GM21529 (cell line): ENCODE measurements at regions not wholly inside any gene's neighbourhood (a gene's known extent, or its start where the extent isn't known, plus 50 kb on each side); places are given as distances from the start of the nearest gene placed in this dataset.

Experiments used
- ATAC-seq: cut with Tn5 transposase; IDR thresholded peaks from one replicate; pipeline ENCODE4 v1.9.1; 2021; ENCODE audit not compliant: unreplicated experiment

DNA sequence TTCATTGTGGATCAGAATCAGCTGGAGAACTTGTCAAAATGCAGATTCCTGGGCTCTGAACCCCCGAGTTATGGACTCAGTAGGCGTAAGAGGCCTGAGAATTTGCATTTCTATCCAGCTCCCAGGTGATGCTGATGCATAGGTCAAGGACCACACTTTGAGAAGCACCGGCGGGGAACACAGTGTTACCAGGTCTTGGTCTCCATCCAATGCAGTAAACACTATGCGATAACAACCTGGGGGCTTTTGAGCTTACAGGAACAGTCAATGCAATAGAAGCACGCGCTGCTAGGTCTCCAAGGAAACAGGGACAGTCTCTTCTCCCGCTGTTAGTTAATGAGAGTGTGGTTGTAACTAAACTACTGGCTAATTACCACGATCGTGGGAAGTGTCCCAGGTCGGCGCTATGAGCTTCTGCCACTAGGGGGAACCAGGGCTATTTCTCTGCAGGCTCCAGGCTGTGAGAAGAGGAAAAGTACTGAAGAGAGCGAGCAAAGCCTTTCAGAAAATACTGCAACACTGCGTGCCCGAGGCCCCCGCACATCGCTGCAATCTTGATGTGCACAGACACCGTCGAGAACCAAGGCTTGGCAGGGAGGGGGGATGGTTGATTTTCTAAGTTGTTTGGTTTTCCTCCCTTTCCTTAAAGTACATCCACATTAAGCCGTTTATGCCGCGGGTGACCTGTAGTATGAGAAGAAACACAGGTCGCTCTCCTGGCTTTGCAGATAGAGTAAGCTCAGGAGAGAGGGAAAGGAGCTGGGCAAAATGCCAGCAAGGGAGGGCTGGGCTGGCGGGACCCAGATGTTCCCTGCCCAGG, 52.0 kb upstream of the KCNA1 start:
- peak; percentile 66 for ATAC-seq

GRCh38 chr12:4858386-4858785, 51.3 kb upstream of the KCNA1 start:
- ATAC-seq, result no peak

DNA sequence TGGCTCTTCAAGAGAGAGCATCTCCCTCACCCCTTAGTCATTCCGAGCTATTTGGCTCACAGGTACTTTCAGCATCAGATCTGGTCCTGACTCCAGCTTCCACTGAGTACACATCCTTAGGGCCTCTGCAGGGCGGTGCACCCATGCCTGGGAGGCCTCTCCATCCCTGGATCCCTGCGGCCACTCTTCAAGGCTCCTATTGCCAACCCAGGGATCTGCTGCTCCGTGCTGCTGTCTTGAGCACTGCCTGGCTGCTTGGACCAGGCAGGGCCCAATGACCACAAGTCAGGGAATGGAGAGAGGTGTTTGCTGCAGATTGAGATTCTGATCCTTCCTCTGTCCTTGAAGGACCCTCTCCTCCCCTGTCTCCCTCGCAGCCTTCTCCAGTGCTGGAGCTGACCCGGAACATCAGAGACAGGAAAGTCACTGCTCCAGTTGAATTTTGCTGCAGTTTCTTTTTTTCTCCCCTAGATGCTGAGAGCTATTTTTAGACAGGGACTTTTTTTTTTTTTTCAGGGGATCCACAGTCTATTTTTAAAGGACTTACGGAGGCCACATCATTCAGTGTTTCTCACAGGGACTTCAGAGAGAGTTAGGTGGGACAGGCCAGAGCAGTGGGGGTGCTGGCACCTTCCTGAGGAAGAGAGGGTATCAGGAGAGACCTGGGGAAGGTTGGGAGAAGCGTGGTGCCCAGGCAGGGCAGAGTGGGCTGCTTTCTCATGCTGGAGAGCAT, 50.1 kb upstream of the KCNA1 start:
- no peak for ATAC-seq
